Mesendoderm (in vitro differentiated cells): ENCODE measurements at regions not wholly inside any gene's neighbourhood (a gene's known extent, or its start where the extent isn't known, plus 50 kb on each side); places are given as distances from the start of the nearest gene placed in this dataset.
"Not testable (repeated sequence)": the region's sequence is repeated elsewhere in the genome, so short reads cannot be mapped to it uniquely, and the experiment has no call there.

ENCODE experiments used
- DNase-seq: peaks from one replicate; pipeline ENCODE4 v3.0.0; 2013
- H2AK5ac ChIP-seq: 2 replicates; pipeline ENCODE4 v1.6.1; 2013; ENCODE audit warnings: low read length, inconsistent platforms
- H2BK120ac ChIP-seq: 2 replicates; pipeline ENCODE4 v1.6.1; 2013; ENCODE audit warnings: low read depth, mild to moderate bottlenecking, low read length, moderate library complexity, mixed read lengths
- H2BK15ac ChIP-seq: replicated peaks from 2 replicates; pipeline ENCODE4 v1.6.1; 2013; ENCODE audit warnings: low read depth, mild to moderate bottlenecking, moderate library complexity
- H2BK5ac ChIP-seq: 2 replicates; pipeline ENCODE4 v1.6.1; 2013; ENCODE audit warnings: low read length, inconsistent platforms
- H3K18ac ChIP-seq: 2 replicates; pipeline ENCODE4 v1.6.1; 2013; ENCODE audit warnings: mild to moderate bottlenecking, low read length, mixed read lengths
- H3K23ac ChIP-seq: one replicate; pipeline ENCODE4 v1.6.1; 2013; ENCODE audit warnings: low read length
- H3K27ac ChIP-seq: 2 replicates; pipeline ENCODE4 v1.5.1; 2013; ENCODE audit warnings: low read depth, mild to moderate bottlenecking, inconsistent platforms, low read length, moderate library complexity
- H3K27me3 ChIP-seq: 2 replicates; pipeline ENCODE4 v1.6.1; 2013; ENCODE audit warnings: low read length, control low read depth, mild to moderate bottlenecking, inconsistent platforms; ENCODE audit not compliant: insufficient read depth, poor library complexity
- H3K36me3 ChIP-seq: 2 replicates; pipeline ENCODE4 v1.6.1; 2013; ENCODE audit warnings: low read length, inconsistent platforms; ENCODE audit not compliant: control insufficient read depth, insufficient read depth
- H3K4ac ChIP-seq: one replicate; pipeline ENCODE4 v1.6.1; 2013; ENCODE audit warnings: low read depth, mild to moderate bottlenecking, low read length, moderate library complexity
- H3K4me1 ChIP-seq: 2 replicates; pipeline ENCODE4 v1.6.1; 2013; ENCODE audit warnings: low read depth, low read length, inconsistent platforms; ENCODE audit not compliant: control insufficient read depth
- H3K4me2 ChIP-seq: 2 replicates; pipeline ENCODE4 v1.6.1; 2013; ENCODE audit warnings: low read length
- H3K4me3 ChIP-seq: 2 replicates; pipeline ENCODE4 v1.5.1; 2013; ENCODE audit warnings: mild to moderate bottlenecking, low read length
- H3K56ac ChIP-seq: one replicate; pipeline ENCODE4 v1.6.1; 2013; ENCODE audit warnings: low read length
- H3K79me1 ChIP-seq: 2 replicates; pipeline ENCODE4 v1.6.1; 2013; ENCODE audit warnings: low read length, inconsistent platforms
- H3K79me2 ChIP-seq: 2 replicates; pipeline ENCODE4 v1.6.1; 2013; ENCODE audit warnings: mild to moderate bottlenecking, low read length; ENCODE audit not compliant: control insufficient read depth, insufficient read depth
- H3K9ac ChIP-seq: 2 replicates; pipeline ENCODE4 v1.6.1; 2013; ENCODE audit warnings: low read length, inconsistent platforms
- H4K5ac ChIP-seq: one replicate; pipeline ENCODE4 v1.6.1; 2013; ENCODE audit warnings: low read length
- H4K8ac ChIP-seq: one replicate; pipeline ENCODE4 v1.6.1; 2013; ENCODE audit warnings: low read depth, mild to moderate bottlenecking, control low read depth, low read length, moderate library complexity
- whole genome bisulfite sequencing: extraction: QIAGEN DNeasy Blood & Tissue Kit; methylation state at CpG from one replicate; pipeline ENCODE4 v1.1.7; 2013; ENCODE audit warnings: low lambda C conversion rate, missing lambda C conversion rate; ENCODE audit not compliant: insufficient coverage; ENCODE audit errors: extremely low coverage; 5-methylcytosine and 5-hydroxymethylcytosine counted together

DNA sequence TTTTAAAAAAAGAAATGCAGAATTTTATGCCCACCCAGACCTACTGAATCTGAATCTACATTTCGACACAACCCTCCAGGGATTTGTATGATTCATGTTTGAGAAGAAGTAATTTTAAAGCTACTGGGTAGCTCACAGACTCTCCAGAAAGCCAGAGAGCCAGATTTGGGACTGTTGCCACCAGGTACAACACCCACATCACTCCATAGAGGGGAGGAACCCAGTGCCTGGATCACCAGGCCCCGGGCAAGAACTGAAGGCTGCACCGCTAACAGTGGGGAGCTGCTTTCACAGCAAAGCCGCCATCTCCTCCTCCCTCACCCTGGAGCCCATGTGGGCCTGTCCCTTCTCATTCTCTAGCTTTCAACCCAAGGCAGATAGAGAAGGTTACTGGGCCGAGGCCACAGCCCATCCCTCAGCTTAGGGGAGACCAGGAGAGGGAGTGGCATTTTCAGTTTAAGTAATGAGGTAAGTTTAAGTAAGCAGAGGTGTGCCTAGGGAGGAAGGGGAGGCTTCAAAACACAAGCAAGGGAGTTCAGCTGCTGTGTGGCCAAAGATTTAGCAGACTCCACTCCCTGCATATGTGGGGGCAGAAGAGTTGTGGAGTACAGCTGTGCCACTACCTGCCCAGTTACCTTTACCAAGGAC is 109.8 kb downstream of the IL12A start:
- Histone ChIP-seq H4K8ac (no peak overlapping the region), H3K23ac (no peak overlapping the region), H3K27me3 (no peaks in the 10 kb centered on the region), H4K5ac (no peak overlapping the region), H3K27ac (no peak overlapping the region), H3K4me2 (no peak overlapping the region), H3K56ac (no peak overlapping the region), H3K36me3 (no peaks in the 10 kb centered on the region), H2BK5ac (no peak overlapping the region), H3K4me3 (no peak overlapping the region), H2BK15ac (no peak overlapping the region), H3K79me2 (no peaks in the 10 kb centered on the region), H2AK5ac (no peak overlapping the region), H3K18ac (no peak overlapping the region), H2BK120ac (no peak overlapping the region), H3K9ac (no peak overlapping the region), H3K4ac (no peak overlapping the region), H3K4me1 (no peaks in the 10 kb centered on the region), H3K79me1 (no peaks in the 10 kb centered on the region)
- no peak for DNase-seq
- WGBS, result no CpG with 5 or more reads among the region's 5 CpGs

DNA sequence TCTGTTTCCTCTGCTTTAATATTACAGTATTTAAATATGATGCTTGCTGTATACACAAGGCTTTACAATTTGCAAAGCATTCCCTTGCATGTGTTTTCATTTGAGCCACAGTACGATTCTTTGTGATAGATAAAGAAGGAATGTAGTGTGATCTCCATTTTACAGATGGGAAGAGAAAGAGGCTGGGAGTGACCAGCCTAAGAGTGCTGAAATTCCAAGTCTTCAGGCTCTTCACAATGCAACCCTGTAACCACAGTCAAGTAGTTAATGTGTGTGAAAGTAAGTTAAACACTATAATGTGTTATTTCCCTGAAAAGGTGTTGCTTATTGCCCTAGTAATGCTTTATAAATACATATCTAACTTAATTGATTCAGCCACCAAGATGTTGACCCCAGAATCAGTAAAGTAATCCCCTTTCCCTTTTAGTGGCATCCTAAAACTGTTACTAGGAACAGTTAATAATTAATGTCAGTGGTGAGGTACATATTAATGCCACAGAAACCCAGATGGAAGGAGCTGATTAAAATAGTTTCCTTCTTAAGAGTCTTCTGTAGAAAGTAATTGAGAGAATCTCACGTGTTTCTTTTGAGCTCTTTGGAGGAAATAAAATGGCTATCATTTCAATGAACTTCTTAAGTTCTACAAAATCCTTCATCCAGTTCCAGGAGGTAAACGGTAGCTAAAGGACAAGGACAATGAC is 110.4 kb downstream of the IL12A start:
- Histone ChIP-seq H3K27ac (no peak overlapping the region), H3K79me1 (no peaks in the 10 kb centered on the region), H3K79me2 (no peaks in the 10 kb centered on the region), H3K27me3 (no peaks in the 10 kb centered on the region), H3K4me2 (no peak overlapping the region), H4K5ac (no peak overlapping the region), H3K4ac (no peak overlapping the region), H3K9ac (no peak overlapping the region), H3K18ac (no peak overlapping the region), H2AK5ac (no peak overlapping the region), H3K36me3 (no peaks in the 10 kb centered on the region), H2BK5ac (no peak overlapping the region), H2BK15ac (no peak overlapping the region), H4K8ac (no peak overlapping the region), H3K56ac (no peak overlapping the region), H3K4me1 (no peaks in the 10 kb centered on the region), H3K23ac (no peak overlapping the region), H3K4me3 (no peak overlapping the region), H2BK120ac (no peak overlapping the region)
- DNase-seq, result no peak
- no CpG with 5 or more reads among the region's 3 CpGs for WGBS

DNA sequence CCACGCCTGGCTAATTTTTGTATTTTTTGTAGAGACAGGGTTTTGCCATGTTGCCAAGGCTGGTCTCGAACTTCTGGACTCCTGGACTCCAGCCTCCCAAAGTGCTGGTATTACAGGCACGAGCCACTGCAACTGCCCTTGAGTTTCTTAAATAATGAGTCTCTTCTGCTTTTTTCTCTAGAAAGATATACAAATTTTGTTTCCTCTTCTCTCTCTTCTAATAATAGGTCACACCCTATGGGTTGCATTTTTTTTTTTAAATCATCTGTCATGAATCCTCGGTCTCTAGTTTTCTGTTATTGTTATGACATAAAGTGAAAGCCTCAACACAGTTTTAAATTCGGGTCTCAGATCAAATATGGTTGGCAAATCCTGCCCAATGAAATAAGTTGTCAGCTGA is 111.2 kb downstream of the IL12A start:
- Histone ChIP-seq H3K27me3 (no peaks in the 10 kb centered on the region), H2BK5ac (no peak overlapping the region), H3K79me2 (no peaks in the 10 kb centered on the region), H4K5ac (no peak overlapping the region), H3K36me3 (no peaks in the 10 kb centered on the region), H2BK15ac (no peak overlapping the region), H3K27ac (no peak overlapping the region), H2AK5ac (no peak overlapping the region), H3K23ac (no peak overlapping the region), H4K8ac (no peak overlapping the region), H3K9ac (no peak overlapping the region), H3K56ac (no peak overlapping the region), H3K18ac (no peak overlapping the region), H3K79me1 (no peaks in the 10 kb centered on the region), H3K4me1 (no peaks in the 10 kb centered on the region), H3K4ac (no peak overlapping the region), H3K4me2 (no peak overlapping the region), H3K4me3 (no peak overlapping the region), H2BK120ac (no peak overlapping the region)
- no peak for DNase-seq
- WGBS, result no CpG with 5 or more reads among the region's 5 CpGs

DNA sequence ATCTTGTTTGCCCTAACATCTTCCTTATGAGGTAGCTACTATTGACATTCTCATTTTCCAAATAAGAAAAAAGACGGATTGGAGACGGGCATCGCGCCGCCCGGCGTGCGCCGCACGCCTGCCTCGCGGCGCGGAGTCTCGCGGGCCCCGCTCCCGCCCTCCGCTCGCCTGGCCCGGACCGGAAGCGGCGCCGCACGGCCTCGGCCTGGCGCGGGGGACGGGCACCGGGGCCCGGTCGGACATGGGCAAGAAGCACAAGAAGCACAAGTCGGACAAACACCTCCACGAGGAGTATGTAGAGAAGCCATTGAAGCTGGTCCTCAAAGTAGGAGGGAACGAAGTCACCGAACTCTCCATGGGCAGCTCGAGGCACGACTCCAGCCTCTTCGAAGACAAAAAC is 112.0 kb downstream of the IL12A start:
- H3K79me2 ChIP-seq, result no peaks in the 10 kb centered on the region
- no peak overlapping the region for H3K27ac ChIP-seq
- H3K9ac ChIP-seq, result no peak overlapping the region
- H2AK5ac ChIP-seq, result no peak overlapping the region
- no peak overlapping the region for H4K5ac ChIP-seq
- whole genome bisulfite sequencing, result no CpG with 5 or more reads among the region's 40 CpGs
- H3K4me2 ChIP-seq, result no peak overlapping the region
- H3K56ac ChIP-seq, result no peak overlapping the region
- no peak for DNase-seq
- no peak overlapping the region for H2BK120ac ChIP-seq
- H4K8ac ChIP-seq, result no peak overlapping the region
- no peaks in the 10 kb centered on the region for H3K79me1 ChIP-seq
- H3K36me3 ChIP-seq, result no peaks in the 10 kb centered on the region
- no peak overlapping the region for H3K4me3 ChIP-seq
- no peak overlapping the region for H2BK5ac ChIP-seq
- no peak overlapping the region for H3K4ac ChIP-seq
- no peak overlapping the region for H3K23ac ChIP-seq
- H3K4me1 ChIP-seq, result no peaks in the 10 kb centered on the region
- H2BK15ac ChIP-seq, result no peak overlapping the region
- no peaks in the 10 kb centered on the region for H3K27me3 ChIP-seq
- H3K18ac ChIP-seq, result no peak overlapping the region

DNA sequence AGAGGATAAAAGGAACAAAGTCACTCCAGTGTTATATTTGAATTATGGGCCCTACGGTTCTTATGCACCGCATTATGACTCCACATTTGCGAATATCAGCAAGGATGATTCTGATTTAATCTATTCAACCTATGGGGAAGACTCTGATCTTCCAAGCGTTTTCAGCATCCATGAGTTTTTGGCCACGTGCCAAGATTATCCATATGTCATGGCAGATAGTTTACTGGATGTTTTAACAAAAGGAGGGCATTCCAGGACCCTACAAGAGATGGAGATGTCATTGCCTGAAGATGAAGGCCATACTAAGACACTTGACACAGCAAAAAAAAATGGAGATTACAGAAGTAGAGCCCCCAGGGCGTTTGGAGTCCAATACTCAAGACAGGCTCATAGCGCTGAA is 113.4 kb downstream of the IL12A start:
- H3K4me1 ChIP-seq, H2BK15ac ChIP-seq, H4K8ac ChIP-seq, H3K4me2 ChIP-seq, H3K4me3 ChIP-seq, H3K18ac ChIP-seq, DNase-seq, H3K79me2 ChIP-seq, H3K4ac ChIP-seq, H3K9ac ChIP-seq, H2BK120ac ChIP-seq, H4K5ac ChIP-seq, H3K56ac ChIP-seq, H2AK5ac ChIP-seq, H2BK5ac ChIP-seq, H3K27me3 ChIP-seq, H3K36me3 ChIP-seq, H3K27ac ChIP-seq, H3K79me1 ChIP-seq, H3K23ac ChIP-seq: not testable (repeated sequence)
- WGBS, result no CpG with 5 or more reads among the region's 7 CpGs

DNA sequence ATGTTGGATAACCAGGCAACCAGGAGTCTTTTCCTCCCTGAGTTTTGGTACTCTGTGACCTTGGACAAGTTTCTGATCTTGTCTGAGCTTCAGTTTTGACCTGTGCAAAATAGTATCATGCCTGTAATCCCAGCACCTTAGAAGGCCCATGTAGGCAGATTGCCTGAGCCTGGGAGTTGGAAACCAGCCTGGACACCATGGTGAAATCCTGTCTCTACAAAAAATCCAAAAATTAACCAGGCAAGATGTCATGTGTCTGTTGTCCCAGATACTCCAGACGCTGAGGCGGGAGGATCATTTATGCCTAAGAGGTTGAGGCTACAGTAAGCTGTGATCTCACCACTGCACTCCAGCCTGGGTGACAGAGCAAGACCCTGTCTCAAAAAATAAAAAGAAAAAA is 114.8 kb downstream of the IL12A start:
- Histone ChIP-seq H3K4me3 (no peak overlapping the region), H3K4me2 (no peak overlapping the region), H3K18ac (no peak overlapping the region), H4K8ac (no peak overlapping the region), H3K4ac (no peak overlapping the region), H3K56ac (no peak overlapping the region), H3K79me2 (no peaks in the 10 kb centered on the region), H3K23ac (no peak overlapping the region), H2BK5ac (no peak overlapping the region), H3K4me1 (no peaks in the 10 kb centered on the region), H3K27ac (no peak overlapping the region), H3K9ac (no peak overlapping the region), H4K5ac (no peak overlapping the region), H3K27me3 (no peaks in the 10 kb centered on the region), H3K79me1 (no peaks in the 10 kb centered on the region), H2AK5ac (no peak overlapping the region), H2BK15ac (no peak overlapping the region), H2BK120ac (no peak overlapping the region), H3K36me3 (no peaks in the 10 kb centered on the region)
- DNase-seq, result no peak
- no CpG with 5 or more reads among the region's 2 CpGs for WGBS
